GM19239 (cell line): ENCODE measurements at regions not wholly inside any gene's neighbourhood (a gene's known extent, or its start where the extent isn't known, plus 50 kb on each side); places are given as distances from the start of the nearest gene placed in this dataset.

ENCODE experiments used
- DNase-seq: peaks from one replicate; pipeline ENCODE4 v3.0.0; 2011; ENCODE audit warnings: low spot score; ENCODE audit not compliant: insufficient read length
- FAIRE-seq: peaks from 2 replicates; lab custom pipeline; 2011; peaks lifted over from hg19 to GRCh38; lab: Jason Lieb, UNC

DNA sequence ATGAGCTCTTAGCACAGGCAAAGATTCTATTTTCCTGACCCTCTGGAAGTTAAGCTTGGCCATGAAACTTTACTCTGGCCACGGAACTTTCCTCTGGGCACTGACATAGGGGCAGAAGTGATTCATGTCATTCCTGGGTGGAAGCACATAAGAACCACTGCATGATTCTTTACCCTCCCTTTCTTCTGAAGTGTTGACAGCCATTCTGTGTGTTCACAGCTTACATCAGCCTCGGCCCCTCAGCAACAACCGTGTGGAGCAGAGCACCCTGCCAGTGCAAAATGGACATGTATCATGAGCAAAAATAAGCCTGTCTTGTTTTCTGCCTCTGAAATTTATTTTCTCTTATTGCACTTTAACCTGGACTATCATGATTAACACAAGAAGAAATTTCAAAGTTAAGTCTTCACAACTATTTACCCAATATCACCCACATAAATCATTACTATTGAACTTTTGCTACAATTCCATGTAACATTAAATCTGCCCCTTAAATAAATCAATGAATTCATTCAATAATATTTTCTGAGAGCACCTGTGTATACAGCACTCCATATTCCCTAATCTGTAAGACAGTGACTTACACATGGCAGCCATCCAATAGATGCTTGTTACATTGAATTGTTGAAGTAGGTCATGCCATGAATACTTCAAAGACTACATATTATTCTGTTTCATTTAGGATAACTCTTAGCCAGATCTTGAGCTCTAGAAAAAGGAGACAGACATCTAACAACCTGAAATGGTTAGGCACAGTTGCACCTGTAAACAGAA, 531.9 kb downstream of the IRS1 start:
- FAIRE-seq (no peak), DNase-seq (no peak)

DNA sequence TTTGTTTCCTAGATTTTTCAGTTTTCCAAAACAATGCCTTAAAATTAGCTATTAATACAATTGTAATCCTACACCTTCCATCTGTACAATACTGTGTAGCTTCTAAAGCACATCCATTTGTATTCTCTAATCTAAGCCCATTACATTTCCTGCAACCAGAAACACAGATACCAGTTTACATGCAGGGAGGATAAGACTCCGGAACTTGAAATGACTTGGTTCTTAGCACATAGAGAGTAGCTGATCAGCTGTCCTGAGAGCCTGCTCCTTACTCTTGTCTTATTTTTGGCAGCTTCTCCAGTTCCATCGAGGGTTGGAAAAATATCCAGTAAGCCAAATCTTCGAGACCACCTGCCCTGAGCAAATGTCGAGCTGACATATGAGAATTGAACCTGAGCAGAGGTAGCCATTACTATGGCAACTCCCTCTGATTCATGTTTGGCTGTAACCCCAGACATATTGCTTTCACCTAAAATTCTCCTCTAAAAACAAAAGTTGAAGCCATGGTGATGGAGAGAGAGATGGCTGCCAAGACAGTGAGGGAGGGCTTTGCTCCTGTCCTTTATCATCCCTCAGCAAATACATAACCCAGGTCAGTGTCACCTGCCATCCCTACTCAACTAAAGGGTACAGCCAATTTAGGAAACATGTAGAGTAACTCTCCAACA, 542.8 kb downstream of the IRS1 start:
- DNase-seq: no peak
- FAIRE-seq: no peak

GRCh38 chr2:226256237-226256636, 543.4 kb downstream of the IRS1 start:
- DNase-seq (no peak), FAIRE-seq (no peak)

GRCh38 chr2:226251661-226252060, 548.0 kb downstream of the IRS1 start:
- DNase-seq (no peak), FAIRE-seq (no peak)

GRCh38 chr2:226247289-226248275, 552.0 kb downstream of the IRS1 start:
- no peak for DNase-seq
- FAIRE-seq: no peak

DNA sequence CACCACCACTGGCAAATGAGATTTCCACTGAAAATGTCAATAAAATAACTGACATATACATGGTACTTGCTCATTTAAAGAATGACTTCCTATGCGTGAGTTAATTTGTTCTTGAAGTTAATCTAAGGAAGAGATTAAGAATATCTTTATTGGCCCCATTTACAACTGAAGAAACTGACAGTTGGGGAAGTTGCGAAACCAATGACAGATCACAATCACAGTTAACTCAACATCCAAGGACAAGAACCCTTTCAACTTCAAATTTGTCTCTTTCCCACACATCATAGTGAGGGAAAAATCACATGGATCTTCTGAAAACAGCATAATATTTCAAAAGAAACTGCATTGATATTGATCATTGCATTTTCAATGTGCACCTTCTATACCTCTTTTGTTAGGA, 565.4 kb downstream of the IRS1 start:
- DNase-seq (no peak), FAIRE-seq (no peak)

DNA sequence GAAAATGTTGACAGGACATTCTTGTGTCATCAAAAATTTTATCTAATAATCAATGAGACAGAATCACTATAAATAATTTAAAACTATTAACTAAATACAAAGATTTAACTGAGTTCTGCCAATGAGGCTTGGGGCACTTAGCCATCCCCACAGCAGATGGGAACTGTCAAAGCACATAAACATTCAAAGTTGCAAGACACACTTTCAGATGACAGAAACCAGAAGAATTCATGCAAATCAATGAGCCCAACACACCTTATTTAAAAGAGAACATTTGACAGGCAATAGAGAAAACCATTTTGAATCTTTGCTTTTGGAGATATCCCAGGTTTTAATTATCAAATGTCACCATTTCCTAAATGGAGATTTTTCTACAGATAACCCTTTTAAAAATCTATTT, 566.2 kb downstream of the IRS1 start:
- DNase-seq (no peak), FAIRE-seq (no peak)

DNA sequence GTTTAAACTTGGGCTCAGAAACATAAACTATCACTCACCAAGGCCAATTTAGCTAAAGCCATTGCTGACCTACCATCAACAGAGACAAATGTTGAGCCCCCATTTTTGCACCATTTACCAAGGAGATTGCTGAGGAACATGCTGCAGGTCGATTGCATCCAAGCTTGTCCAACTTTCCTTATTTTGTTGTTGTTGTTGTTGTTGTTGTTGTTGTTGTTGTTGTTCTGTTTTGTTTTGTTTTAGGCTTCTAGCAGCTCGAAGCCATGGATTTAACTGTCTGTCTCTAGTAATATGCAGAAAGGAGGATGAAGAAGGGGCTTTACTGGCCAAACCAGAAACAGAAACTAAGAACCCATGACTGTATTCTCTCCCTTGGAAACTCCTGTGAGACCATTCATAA, 571.5 kb downstream of the IRS1 start:
- DNase-seq: no peak
- FAIRE-seq: no peak

DNA sequence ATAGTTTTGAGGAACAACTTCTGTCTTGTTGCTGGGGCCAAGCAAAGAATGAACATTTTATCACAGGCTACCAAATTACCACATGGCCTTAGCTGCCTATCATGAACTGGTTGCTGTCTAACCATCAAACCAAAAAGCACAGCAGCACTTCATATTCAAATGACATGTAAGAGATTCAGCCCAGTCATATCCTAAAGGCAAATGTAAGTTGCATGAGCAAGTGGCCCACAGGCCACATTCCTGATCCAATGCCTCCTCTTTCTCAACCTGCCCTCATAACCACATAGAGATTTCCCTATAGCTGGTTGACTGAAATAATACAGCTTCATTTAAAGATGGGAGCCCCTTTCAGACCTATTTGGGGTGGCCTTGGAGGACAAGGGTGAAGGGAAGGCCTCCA, 572.3 kb downstream of the IRS1 start:
- no peak for DNase-seq
- no peak for FAIRE-seq

- DNase-seq: no peak
- no peak for FAIRE-seq
Observed at GRCh38 chr2:226223704-226224103, 575.9 kb downstream of the IRS1 start.

- no peak for FAIRE-seq
- no peak for DNase-seq
Observed at GRCh38 chr2:226220511-226220910, 579.1 kb downstream of the IRS1 start.

DNA sequence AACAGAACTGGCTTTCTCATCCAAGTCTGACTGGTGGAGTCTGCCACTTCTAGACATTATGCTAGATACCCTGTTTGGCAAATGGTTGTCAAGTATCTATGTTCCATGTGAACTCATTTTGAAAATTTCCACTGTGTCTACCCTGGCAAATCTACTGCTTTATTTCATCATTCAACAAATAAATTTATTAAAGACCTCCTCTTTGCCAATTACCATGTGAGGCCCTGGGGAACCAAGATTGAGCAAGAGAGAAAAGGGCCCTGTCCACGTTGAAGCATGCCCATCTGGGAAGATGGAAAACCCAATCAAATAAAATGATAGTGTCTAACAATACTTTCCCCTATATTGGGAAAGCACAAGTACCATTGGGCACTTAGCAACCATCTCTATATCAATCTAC, 582.4 kb downstream of the IRS1 start:
- DNase-seq: no peak
- FAIRE-seq: no peak

- FAIRE-seq: no peak
- no peak for DNase-seq
Observed at GRCh38 chr2:226216575-226216974, 583.0 kb downstream of the IRS1 start.

GRCh38 chr2:226215902-226216503, 583.6 kb downstream of the IRS1 start:
- DNase-seq: peak; percentile 4

DNA sequence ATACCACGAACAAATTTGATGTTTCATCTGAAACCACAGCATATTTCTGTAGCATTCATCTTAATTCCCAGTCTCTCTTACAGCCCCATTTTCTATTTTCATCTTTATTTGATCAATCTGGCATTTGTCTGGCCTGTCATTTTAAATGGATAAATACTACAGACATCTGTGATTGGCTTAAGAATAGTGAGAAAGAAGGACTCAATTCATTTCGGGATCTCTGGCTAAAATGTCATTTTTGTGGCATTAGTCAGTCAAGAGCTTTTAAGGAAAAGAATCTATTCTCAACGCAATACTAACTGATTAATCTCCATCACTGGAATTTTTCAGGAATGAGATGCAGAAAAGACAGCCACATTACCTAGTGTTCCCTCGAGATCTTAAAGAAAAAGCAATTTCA, 585.9 kb downstream of the IRS1 start:
- DNase-seq (no peak), FAIRE-seq (no peak)

More at GRCh38 chr2:226215902-226216503, 583.6 kb downstream of the IRS1 start:
- FAIRE-seq: peak; percentile 59

GRCh38 chr2:226211439-226211838, 588.2 kb downstream of the IRS1 start:
- FAIRE-seq (no peak), DNase-seq (no peak)

GRCh38 chr2:226208726-226209125, 590.9 kb downstream of the IRS1 start:
- FAIRE-seq (no peak), DNase-seq (no peak)

DNA sequence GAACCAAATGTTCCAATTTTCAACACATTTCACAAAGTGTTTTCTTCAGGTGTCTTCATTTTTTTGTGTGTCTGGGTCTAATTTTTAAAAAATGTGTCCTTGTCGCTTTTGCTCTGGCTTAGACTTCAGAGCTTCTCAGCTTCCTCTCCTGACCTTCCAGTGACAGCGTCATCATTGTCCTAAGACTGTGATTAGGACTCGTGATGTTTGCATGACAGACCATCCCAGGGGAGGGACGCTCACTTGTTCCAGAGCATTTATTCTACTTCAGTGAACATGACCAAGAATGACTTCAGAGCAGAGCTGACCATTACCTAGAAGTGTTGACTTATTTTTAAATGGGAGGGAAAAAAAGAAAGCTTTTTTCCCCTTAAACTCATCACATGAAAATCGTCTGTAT, 591.9 kb downstream of the IRS1 start:
- DNase-seq: no peak
- FAIRE-seq: no peak

- no peak for FAIRE-seq
- DNase-seq: no peak
Observed at GRCh38 chr2:226199555-226199954, 600.1 kb downstream of the IRS1 start.

GRCh38 chr2:226198956-226199355, 600.7 kb downstream of the IRS1 start:
- DNase-seq: no peak
- no peak for FAIRE-seq
